22Rv1 (cell line): ENCODE measurements at regions not wholly inside any gene's neighbourhood (a gene's known extent, or its start where the extent isn't known, plus 50 kb on each side); places are given as distances from the start of the nearest gene placed in this dataset.

Experiments
- ZFX ChIP-seq: fragments of 450-650 bp; IDR thresholded peaks from 2 replicates; pipeline ENCODE4 v1.6.1; 2017; ENCODE audit warnings: antibody characterized with exemption, borderline replicate concordance
- TF ChIP-seq, protein P1 (sequence below): fragments of 450-650 bp; IDR thresholded peaks from 2 replicates; pipeline ENCODE4 v1.5.1; 2017; ENCODE audit warnings: mild to moderate bottlenecking

DNA sequence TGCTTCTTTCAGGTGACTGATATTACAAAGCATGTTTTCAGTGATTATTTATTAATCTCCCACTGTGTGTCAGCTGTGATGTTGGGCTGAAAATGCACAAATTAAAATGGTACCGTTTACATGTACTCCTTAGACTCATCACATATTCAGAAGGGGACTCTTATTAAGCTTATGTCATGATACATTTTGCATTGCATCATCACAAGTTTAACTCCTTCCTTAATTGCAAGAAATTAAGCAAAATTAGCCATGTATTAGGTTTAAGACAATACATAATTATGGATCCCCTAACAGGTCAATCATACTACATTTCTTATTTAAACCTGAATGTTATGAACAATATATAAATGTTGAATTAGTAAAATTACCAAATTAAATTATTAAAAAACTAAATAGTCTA is 899.1 kb downstream of the TMEM182 start:
- TF ChIP-seq, protein P1, sequence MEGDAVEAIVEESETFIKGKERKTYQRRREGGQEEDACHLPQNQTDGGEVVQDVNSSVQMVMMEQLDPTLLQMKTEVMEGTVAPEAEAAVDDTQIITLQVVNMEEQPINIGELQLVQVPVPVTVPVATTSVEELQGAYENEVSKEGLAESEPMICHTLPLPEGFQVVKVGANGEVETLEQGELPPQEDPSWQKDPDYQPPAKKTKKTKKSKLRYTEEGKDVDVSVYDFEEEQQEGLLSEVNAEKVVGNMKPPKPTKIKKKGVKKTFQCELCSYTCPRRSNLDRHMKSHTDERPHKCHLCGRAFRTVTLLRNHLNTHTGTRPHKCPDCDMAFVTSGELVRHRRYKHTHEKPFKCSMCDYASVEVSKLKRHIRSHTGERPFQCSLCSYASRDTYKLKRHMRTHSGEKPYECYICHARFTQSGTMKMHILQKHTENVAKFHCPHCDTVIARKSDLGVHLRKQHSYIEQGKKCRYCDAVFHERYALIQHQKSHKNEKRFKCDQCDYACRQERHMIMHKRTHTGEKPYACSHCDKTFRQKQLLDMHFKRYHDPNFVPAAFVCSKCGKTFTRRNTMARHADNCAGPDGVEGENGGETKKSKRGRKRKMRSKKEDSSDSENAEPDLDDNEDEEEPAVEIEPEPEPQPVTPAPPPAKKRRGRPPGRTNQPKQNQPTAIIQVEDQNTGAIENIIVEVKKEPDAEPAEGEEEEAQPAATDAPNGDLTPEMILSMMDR: no peak
- no peak for TF ChIP-seq ZFX
